Fibroblast of lung (primary cell): ENCODE measurements at regions not wholly inside any gene's neighbourhood (a gene's known extent, or its start where the extent isn't known, plus 50 kb on each side); places are given as distances from the start of the nearest gene placed in this dataset.

Source experiments
- EZH2 ChIP-seq: IDR thresholded peaks from 2 replicates; pipeline ENCODE4 v1.5.1; 2012; ENCODE audit warnings: low read length, control low read depth, mild to moderate bottlenecking; ENCODE audit errors: missing control alignments
- TF ChIP-seq, protein P1 (sequence below), 2 donors: IDR thresholded peaks in 1 of 2; conservative IDR thresholded peaks in 1 of 2; 1 replicate in 1 of 2; 2 replicates in 1 of 2; pipeline ENCODE4 v1.5.1; 2011 to 2012; ENCODE audit warnings: low read length in 2 of 2, control low read depth in 1 of 2, inconsistent platforms in 1 of 2, low read depth in 1 of 2, mild to moderate bottlenecking in 1 of 2

- TF ChIP-seq, protein P1, sequence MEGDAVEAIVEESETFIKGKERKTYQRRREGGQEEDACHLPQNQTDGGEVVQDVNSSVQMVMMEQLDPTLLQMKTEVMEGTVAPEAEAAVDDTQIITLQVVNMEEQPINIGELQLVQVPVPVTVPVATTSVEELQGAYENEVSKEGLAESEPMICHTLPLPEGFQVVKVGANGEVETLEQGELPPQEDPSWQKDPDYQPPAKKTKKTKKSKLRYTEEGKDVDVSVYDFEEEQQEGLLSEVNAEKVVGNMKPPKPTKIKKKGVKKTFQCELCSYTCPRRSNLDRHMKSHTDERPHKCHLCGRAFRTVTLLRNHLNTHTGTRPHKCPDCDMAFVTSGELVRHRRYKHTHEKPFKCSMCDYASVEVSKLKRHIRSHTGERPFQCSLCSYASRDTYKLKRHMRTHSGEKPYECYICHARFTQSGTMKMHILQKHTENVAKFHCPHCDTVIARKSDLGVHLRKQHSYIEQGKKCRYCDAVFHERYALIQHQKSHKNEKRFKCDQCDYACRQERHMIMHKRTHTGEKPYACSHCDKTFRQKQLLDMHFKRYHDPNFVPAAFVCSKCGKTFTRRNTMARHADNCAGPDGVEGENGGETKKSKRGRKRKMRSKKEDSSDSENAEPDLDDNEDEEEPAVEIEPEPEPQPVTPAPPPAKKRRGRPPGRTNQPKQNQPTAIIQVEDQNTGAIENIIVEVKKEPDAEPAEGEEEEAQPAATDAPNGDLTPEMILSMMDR (conservative IDR thresholded peaks at IDR 0.05 in 1 of 2, IDR thresholded peaks at IDR 0.05 in 1 of 2; ENCODE audit: low read depth in 1 of 2, low read length in 2 of 2), result no peak
- no peak for TF ChIP-seq EZH2
Observed at GRCh38 chr1:22216210-22216883, 73.5 kb upstream of the WNT4 start.
